ENCODE measurements at regions not wholly inside any gene's neighbourhood (a gene's known extent, or its start where the extent isn't known, plus 50 kb on each side); places are given as distances from the start of the nearest gene placed in this dataset.

GRCh38 chrX:22430701-22431100 lies 158.0 kb downstream of the CBLL2 start:
- no peak overlapping the region for H3K4me3 ChIP-seq (ENCODE audit: low read depth, poor library complexity, severe bottlenecking)
- 78 to 87% methylated on average over 5 of the region's 5 CpGs for WGBS, 2 donors
- no peak for TF ChIP-seq CTCF (IDR thresholded peaks at IDR 0.05)
- no peak for TF ChIP-seq POLR2A (IDR thresholded peaks at IDR 0.05)
- DNase-seq (ENCODE audit: low spot score in 2 of 2), result no peak
- intact Hi-C loops (cut with DNase I; ENCODE audit: low total_unique reads), result no loop called here

GRCh38 chrX:22433292-22434070 lies 160.8 kb downstream of the CBLL2 start:
- no peak overlapping the region for H3K4me3 ChIP-seq (ENCODE audit: low read depth, poor library complexity, severe bottlenecking)
- WGBS, 2 donors, result 71 to 90% methylated on average over 4 to 12 of the region's 12 CpGs
- no peak for DNase-seq (ENCODE audit: low spot score in 2 of 2)
- no peak for TF ChIP-seq CTCF (IDR thresholded peaks at IDR 0.05)
- TF ChIP-seq POLR2A (IDR thresholded peaks at IDR 0.05), result no peak
- intact Hi-C loops (cut with DNase I; ENCODE audit: low total_unique reads), result no loop called here

- H3K4me3 ChIP-seq (ENCODE audit: low read depth, poor library complexity, severe bottlenecking), result no peak overlapping the region
- TF ChIP-seq CTCF (IDR thresholded peaks at IDR 0.05) (no peak), POLR2A (IDR thresholded peaks at IDR 0.05) (no peak)
- no peak for DNase-seq (ENCODE audit: low spot score in 2 of 2)
- intact Hi-C loops (cut with DNase I; ENCODE audit: low total_unique reads), result loop anchor here (10.0 kb wide), 1 partner anchor 231 kb away; no protein-coding TSS in a partner anchor
- 64 to 71% methylated on average over 1 of the region's 1 CpG for WGBS, 2 donors
Observed at GRCh38 chrX:22445880-22446279, 173.2 kb downstream of the CBLL2 start.

- 73 to 87% methylated on average over 2 of the region's 2 CpGs for WGBS, 2 donors
- no peak overlapping the region for H3K4me3 ChIP-seq (ENCODE audit: low read depth, poor library complexity, severe bottlenecking)
- no peak for DNase-seq (ENCODE audit: low spot score in 2 of 2)
- intact Hi-C loops (cut with DNase I; ENCODE audit: low total_unique reads), result no loop called here
- TF ChIP-seq CTCF (IDR thresholded peaks at IDR 0.05), result no peak
- no peak for TF ChIP-seq POLR2A (IDR thresholded peaks at IDR 0.05)
Observed at GRCh38 chrX:22462959-22463358, 190.2 kb downstream of the CBLL2 start.

GRCh38 chrX:22467571-22467970 lies 194.9 kb downstream of the CBLL2 start:
- intact Hi-C loops (cut with DNase I; ENCODE audit: low total_unique reads), result no loop called here
- 47 to 52% methylated on average over 2 of the region's 2 CpGs for WGBS, 2 donors
- no peak for TF ChIP-seq POLR2A (IDR thresholded peaks at IDR 0.05)
- no peak overlapping the region for H3K4me3 ChIP-seq (ENCODE audit: low read depth, poor library complexity, severe bottlenecking)
- DNase-seq (ENCODE audit: low spot score in 2 of 2), result no peak

- TF ChIP-seq POLR2A (IDR thresholded peaks at IDR 0.05) (no peak), CTCF (IDR thresholded peaks at IDR 0.05) (no peak)
- whole genome bisulfite sequencing, 2 donors, result 50% methylated on average over 2 of the region's 2 CpGs
- DNase-seq (ENCODE audit: low spot score in 2 of 2), result no peak
- intact Hi-C loops (cut with DNase I; ENCODE audit: low total_unique reads), result no loop called here
- no peak overlapping the region for H3K4me3 ChIP-seq (ENCODE audit: low read depth, poor library complexity, severe bottlenecking)
Observed at GRCh38 chrX:22481436-22481835, 208.7 kb downstream of the CBLL2 start.

Data from lower leg skin (tissue), 4 donors.